Spleen (tissue), 11 donors: ENCODE measurements at regions not wholly inside any gene's neighbourhood (a gene's known extent, or its start where the extent isn't known, plus 50 kb on each side); places are given as distances from the start of the nearest gene placed in this dataset.

ENCODE experiments used
- DNase-seq: peaks from one replicate; pipeline ENCODE4 v3.0.0-alpha.2; 2020
- H3K27ac ChIP-seq, 8 donors: fragments of 200-600 bp; sonication (generic) in 7 of 8; 1 replicate in 4 of 8; 2 replicates in 4 of 8; pipeline versions ENCODE4 v1.5.0 to v1.8.0; 2016 to 2021; ENCODE audit warnings: inconsistent platforms in 4 of 8, mild to moderate bottlenecking in 4 of 8, moderate library complexity in 1 of 8
- H3K27me3 ChIP-seq, 7 donors: fragments of 200-600 bp; sonication (generic) in 6 of 7; replicated peaks in 1 of 7; 1 replicate in 4 of 7; 2 replicates in 3 of 7; pipeline versions ENCODE4 v1.5.0 to v1.8.0; 2016 to 2021; ENCODE audit warnings: inconsistent platforms in 3 of 7, mild to moderate bottlenecking in 1 of 7
- H3K36me3 ChIP-seq, 6 donors: fragments of 200-600 bp; sonication (generic) in 5 of 6; 1 replicate in 4 of 6; 2 replicates in 2 of 6; pipeline versions ENCODE4 v1.5.0 to v1.8.0; 2016 to 2021; ENCODE audit warnings: inconsistent platforms in 2 of 6
- H3K4me1 ChIP-seq, 6 donors: fragments of 200-600 bp; sonication (generic) in 5 of 6; 1 replicate in 3 of 6; 2 replicates in 3 of 6; pipeline versions ENCODE4 v1.5.0 to v1.8.0; 2016 to 2021; ENCODE audit warnings: inconsistent platforms in 3 of 6
- H3K4me3 ChIP-seq, 8 donors: fragments of 200-600 bp; sonication (generic) in 7 of 8; 1 replicate in 4 of 8; 2 replicates in 4 of 8; pipeline versions ENCODE4 v1.5.0 to v1.8.0; 2016 to 2021; ENCODE audit warnings: inconsistent platforms in 4 of 8, mild to moderate bottlenecking in 4 of 8, moderate library complexity in 2 of 8
- H3K9me3 ChIP-seq, 8 donors: fragments of 200-600 bp; sonication (generic) in 7 of 8; 1 replicate in 4 of 8; 2 replicates in 4 of 8; pipeline versions ENCODE4 v1.5.0 to v1.8.0; 2016 to 2021; ENCODE audit warnings: inconsistent platforms in 4 of 8
- POLR2A ChIP-seq, 3 donors: fragments of 450-650 bp; IDR thresholded peaks; one replicate each; pipeline ENCODE4 v1.5.1; 2017; ENCODE audit warnings: antibody characterized with exemption in 3 of 3, mild to moderate bottlenecking in 1 of 3
- POLR2AphosphoS5 ChIP-seq, 3 donors: sonication (generic); formaldehyde crosslinking; IDR thresholded peaks; one replicate each; pipeline ENCODE4 v1.5.1; 2017; ENCODE audit warnings: antibody characterized with exemption in 3 of 3
- WGBS, 5 donors: extraction: QIAGEN DNeasy Blood & Tissue Kit in 3 of 5; methylation state at CpG; one replicate each; pipeline versions ENCODE4 v1.1.5 to v1.1.7; 2013 to 2018; 5-methylcytosine and 5-hydroxymethylcytosine counted together
- intact Hi-C: fragments of 100-400 bp; cut with DNase I; formaldehyde crosslinking; loops from one replicate; pipeline ENCODE4 v1.15.0; 2023; ENCODE audit warnings: low total_unique reads
- TF ChIP-seq, protein P1 (sequence below), 11 experiments: fragments of 200-600 bp in 7 of 11; fragments of 450-650 bp in 4 of 11; sonication (generic) in 4 of 11; IDR thresholded peaks in 8 of 11; conservative IDR thresholded peaks in 3 of 11; 1 replicate in 7 of 11; 2 replicates in 4 of 11; pipeline versions ENCODE4 v1.4.0 to v1.8.0; 2016 to 2021; ENCODE audit warnings: antibody characterized with exemption in 11 of 11, inconsistent platforms in 4 of 11, mild to moderate bottlenecking in 1 of 11
- donor health status: healthy with polysubstance abuse.
- donor health status: DM: no; HTN: no; CAD: no; lungs with moderate emphysema.
- donor health status: DM: no; HTN: no; CAD: no.
- donor health status: Bipolar disorder and iron deficiency.
- donor health status: healthy.
- donor health status: DM: no; HTN: no; CAD: no.
- donor health status: DM: yes; HTN: yes; CAD: no.

DNA sequence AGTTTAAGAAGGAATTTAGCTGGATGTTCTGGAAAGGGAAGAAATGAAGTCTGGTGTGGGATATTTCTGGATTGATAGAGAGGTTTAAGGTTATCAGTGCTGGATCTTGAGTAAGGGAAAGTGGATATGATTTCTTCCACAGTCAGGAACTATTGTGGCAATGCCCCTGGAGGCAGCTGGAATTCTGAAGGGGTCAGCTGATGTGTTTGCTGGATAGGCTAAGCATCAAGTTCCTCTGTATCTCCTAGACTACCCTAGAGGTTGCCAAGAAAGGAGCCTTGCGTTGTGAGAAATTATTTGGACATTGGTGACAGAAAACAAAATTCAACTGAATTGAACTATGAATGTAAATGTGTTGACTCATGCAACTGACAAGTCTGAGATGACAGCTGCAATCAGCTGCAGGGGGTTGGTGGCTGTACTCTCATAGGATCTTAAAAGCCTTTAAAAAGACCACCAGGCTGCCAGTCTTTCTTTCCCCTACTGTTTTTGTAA, 244.4 kb downstream of the ATXN7L3B start:
- H3K27me3 ChIP-seq, result no peaks in the 10 kb centered on the region
- 68 to 75% (median 71%) methylated on average over 1 of the region's 1 CpG for WGBS, 5 donors
- H3K4me3 ChIP-seq, result no peak overlapping the region
- no peaks in the 10 kb centered on the region for H3K4me1 ChIP-seq
- H3K27ac ChIP-seq, result no peak overlapping the region
- H3K9me3 ChIP-seq, result no peaks in the 10 kb centered on the region
- no peaks in the 10 kb centered on the region for H3K36me3 ChIP-seq
- TF ChIP-seq, protein P1, sequence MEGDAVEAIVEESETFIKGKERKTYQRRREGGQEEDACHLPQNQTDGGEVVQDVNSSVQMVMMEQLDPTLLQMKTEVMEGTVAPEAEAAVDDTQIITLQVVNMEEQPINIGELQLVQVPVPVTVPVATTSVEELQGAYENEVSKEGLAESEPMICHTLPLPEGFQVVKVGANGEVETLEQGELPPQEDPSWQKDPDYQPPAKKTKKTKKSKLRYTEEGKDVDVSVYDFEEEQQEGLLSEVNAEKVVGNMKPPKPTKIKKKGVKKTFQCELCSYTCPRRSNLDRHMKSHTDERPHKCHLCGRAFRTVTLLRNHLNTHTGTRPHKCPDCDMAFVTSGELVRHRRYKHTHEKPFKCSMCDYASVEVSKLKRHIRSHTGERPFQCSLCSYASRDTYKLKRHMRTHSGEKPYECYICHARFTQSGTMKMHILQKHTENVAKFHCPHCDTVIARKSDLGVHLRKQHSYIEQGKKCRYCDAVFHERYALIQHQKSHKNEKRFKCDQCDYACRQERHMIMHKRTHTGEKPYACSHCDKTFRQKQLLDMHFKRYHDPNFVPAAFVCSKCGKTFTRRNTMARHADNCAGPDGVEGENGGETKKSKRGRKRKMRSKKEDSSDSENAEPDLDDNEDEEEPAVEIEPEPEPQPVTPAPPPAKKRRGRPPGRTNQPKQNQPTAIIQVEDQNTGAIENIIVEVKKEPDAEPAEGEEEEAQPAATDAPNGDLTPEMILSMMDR (IDR thresholded peaks at IDR 0.05 in 8 of 11, conservative IDR thresholded peaks at IDR 0.05 in 3 of 11), result no peak
- TF ChIP-seq POLR2AphosphoS5 (IDR thresholded peaks at IDR 0.05) (no peak), POLR2A (IDR thresholded peaks at IDR 0.05) (no peak)
- DNase-seq, result no peak
- intact Hi-C loops, result no loop called here

DNA sequence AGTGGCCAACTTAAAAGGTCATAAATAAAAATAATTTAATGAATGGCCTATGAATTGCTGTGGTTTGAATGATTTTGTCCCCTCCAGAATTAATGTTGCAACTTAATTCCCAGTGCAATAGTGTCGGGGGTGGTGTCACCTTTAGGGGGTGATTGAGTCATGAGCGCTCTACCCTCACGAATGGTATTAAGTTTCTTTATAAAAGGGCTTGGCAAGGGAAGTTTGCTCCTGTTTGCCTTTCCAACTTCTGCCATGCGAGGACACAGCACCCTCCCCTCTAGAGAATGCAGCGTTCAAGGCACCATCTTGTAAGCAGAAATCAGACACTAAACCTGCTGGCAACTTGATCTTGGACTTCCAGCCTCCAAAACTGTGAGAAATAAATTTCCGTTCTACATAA, 253.3 kb downstream of the ATXN7L3B start:
- intact Hi-C loops, result no loop called here
- Histone ChIP-seq H3K9me3 (no peaks in the 10 kb centered on the region), H3K27ac (no peak overlapping the region), H3K36me3 (no peaks in the 10 kb centered on the region), H3K27me3 (no peaks in the 10 kb centered on the region), H3K4me1 (no peaks in the 10 kb centered on the region), H3K4me3 (no peak overlapping the region)
- no peak for DNase-seq
- WGBS, 5 donors, result 81 to 88% (median 83%) methylated on average over 6 of the region's 6 CpGs
- TF ChIP-seq POLR2A (IDR thresholded peaks at IDR 0.05), result no peak

DNA sequence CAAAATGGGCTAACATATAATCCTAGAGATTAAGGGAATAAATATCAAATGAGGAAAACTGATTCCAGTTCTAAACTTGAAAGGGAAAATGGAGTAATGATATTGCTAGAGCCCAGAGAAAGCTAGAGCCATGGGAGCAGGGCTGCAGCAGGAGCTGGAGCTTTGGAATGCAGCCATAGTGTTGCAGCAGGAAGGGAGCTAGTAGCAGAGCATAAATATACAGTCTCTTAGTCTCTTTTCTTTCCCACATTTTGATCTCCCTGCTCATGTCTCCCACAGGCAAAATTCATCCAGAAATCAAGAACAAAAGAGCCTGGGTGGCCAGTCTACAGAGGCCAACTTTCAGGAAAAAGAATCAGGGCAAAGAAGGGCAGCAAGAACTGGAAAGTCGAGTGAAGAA, 253.7 kb downstream of the ATXN7L3B start:
- no peak for DNase-seq
- no peak for TF ChIP-seq POLR2A (IDR thresholded peaks at IDR 0.05)
- TF ChIP-seq, protein P1 (IDR thresholded peaks at IDR 0.05 in 8 of 11, conservative IDR thresholded peaks at IDR 0.05 in 3 of 11), result no peak
- TF ChIP-seq POLR2AphosphoS5 (IDR thresholded peaks at IDR 0.05), result no peak
- no peaks in the 10 kb centered on the region for H3K36me3 ChIP-seq
- no peak overlapping the region for H3K27ac ChIP-seq
- 42 to 67% (median 57%) methylated on average over 1 of the region's 1 CpG for WGBS, 5 donors
- no peaks in the 10 kb centered on the region for H3K4me1 ChIP-seq
- H3K27me3 ChIP-seq, result no peaks in the 10 kb centered on the region
- no peak overlapping the region for H3K4me3 ChIP-seq
- H3K9me3 ChIP-seq, result no peaks in the 10 kb centered on the region
- intact Hi-C loops, result no loop called here

DNA sequence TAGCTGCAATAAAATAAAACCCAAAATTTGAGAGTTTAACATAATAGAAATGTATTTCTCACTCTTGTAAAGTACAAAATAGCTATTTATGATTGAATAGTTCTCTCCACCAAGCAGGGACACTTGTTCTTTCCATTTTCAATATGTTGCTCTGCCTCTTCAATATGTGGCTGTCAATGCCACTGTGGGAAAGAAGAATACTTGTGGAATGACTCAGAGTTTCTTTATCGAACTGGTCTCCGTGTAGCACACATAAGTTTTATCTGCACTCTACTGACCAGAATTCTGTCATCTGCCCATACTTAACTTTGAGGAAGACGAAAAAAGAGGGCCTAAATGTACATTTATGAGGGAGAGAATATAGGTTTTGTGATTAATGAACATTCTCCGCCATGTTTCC, 256.9 kb downstream of the ATXN7L3B start:
- no peak for DNase-seq
- no peak overlapping the region for H3K4me3 ChIP-seq
- 70 to 88% (median 79%) methylated on average over 4 of the region's 4 CpGs for WGBS, 5 donors
- H3K36me3 ChIP-seq, result no peaks in the 10 kb centered on the region
- TF ChIP-seq POLR2AphosphoS5 (IDR thresholded peaks at IDR 0.05) (no peak), POLR2A (IDR thresholded peaks at IDR 0.05) (no peak)
- TF ChIP-seq, protein P1 (IDR thresholded peaks at IDR 0.05 in 8 of 11, conservative IDR thresholded peaks at IDR 0.05 in 3 of 11), result no peak
- H3K27ac ChIP-seq, result no peak overlapping the region
- no peaks in the 10 kb centered on the region for H3K4me1 ChIP-seq
- H3K9me3 ChIP-seq, result no peaks in the 10 kb centered on the region
- intact Hi-C loops, result no loop called here
- H3K27me3 ChIP-seq, result no peaks in the 10 kb centered on the region

DNA sequence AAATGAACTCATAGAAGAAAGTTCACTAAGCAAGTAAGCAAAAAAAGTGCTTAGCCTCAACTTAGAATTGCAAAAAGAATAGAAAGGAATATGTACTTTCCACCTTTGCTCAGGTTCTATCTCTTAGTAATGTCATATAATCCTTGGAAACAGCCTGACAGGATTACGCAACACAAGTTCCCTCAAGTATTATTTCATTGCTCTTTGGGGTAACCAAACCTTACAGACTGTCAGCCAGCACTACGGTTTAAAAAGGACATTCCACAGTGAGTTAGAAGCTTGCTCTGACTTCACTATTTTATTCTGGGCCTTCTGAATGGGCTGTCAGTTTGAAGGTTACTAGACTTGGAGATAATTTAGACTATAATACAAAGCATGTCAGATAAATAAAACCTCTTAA, 264.0 kb downstream of the ATXN7L3B start:
- Histone ChIP-seq H3K4me1 (no peaks in the 10 kb centered on the region), H3K27ac (no peak overlapping the region), H3K27me3 (no peaks in the 10 kb centered on the region), H3K36me3 (no peaks in the 10 kb centered on the region), H3K9me3 (no peaks in the 10 kb centered on the region), H3K4me3 (no peak overlapping the region)
- WGBS, 5 donors, result 63 to 74% (median 70%) methylated on average over 2 of the region's 2 CpGs
- intact Hi-C loops, result no loop called here
- DNase-seq, result no peak
- TF ChIP-seq POLR2A (IDR thresholded peaks at IDR 0.05), result no peak
- TF ChIP-seq POLR2AphosphoS5 (IDR thresholded peaks at IDR 0.05), result no peak
- TF ChIP-seq, protein P1 (IDR thresholded peaks at IDR 0.05 in 8 of 11, conservative IDR thresholded peaks at IDR 0.05 in 3 of 11), result no peak
